ENCODE measurements at regions not wholly inside any gene's neighbourhood (a gene's known extent, or its start where the extent isn't known, plus 50 kb on each side); places are given as distances from the start of the nearest gene placed in this dataset.
"Not testable (repeated sequence)": the region's sequence is repeated elsewhere in the genome, so short reads cannot be mapped to it uniquely, and the experiment has no call there.

- DNase-seq (ENCODE audit: low spot score) = no peak
These were observed 118.6 kb downstream of the DLEU7 start for GRCh38 chr13:50724913-50725312.

GRCh38 chr13:50726164-50726563 is 117.3 kb downstream of the DLEU7 start:
- DNase-seq (ENCODE audit: low spot score) = no peak

- no peak for DNase-seq (ENCODE audit: low spot score)
These were observed 114.3 kb downstream of the DLEU7 start for GRCh38 chr13:50729177-50729576.

GRCh38 chr13:50730496-50731351 is 112.8 kb downstream of the DLEU7 start:
- DNase-seq (ENCODE audit: low spot score) = no peak

- no peak for DNase-seq (ENCODE audit: low spot score)
These were observed 112.1 kb downstream of the DLEU7 start for GRCh38 chr13:50731400-50731799.

- no peak for DNase-seq (ENCODE audit: low spot score)
These were observed 110.8 kb downstream of the DLEU7 start for GRCh38 chr13:50732712-50733111.

- no peak for DNase-seq (ENCODE audit: low spot score)
These were observed 110.1 kb downstream of the DLEU7 start for GRCh38 chr13:50733392-50733791.

GRCh38 chr13:50735071-50735470 is 108.4 kb downstream of the DLEU7 start:
- no peak for DNase-seq (ENCODE audit: low spot score)

- no peak for DNase-seq (ENCODE audit: low spot score)
These were observed 103.3 kb downstream of the DLEU7 start for GRCh38 chr13:50740052-50740741.

- DNase-seq (ENCODE audit: low spot score) = no peak
These were observed 101.1 kb downstream of the DLEU7 start for GRCh38 chr13:50742353-50742752.

- no peak for DNase-seq (ENCODE audit: low spot score)
These were observed 100.5 kb downstream of the DLEU7 start for GRCh38 chr13:50742968-50743367.

GRCh38 chr13:50744116-50744660 is 99.3 kb downstream of the DLEU7 start:
- no peak for DNase-seq (ENCODE audit: low spot score)

GRCh38 chr13:50745542-50746115 is 97.9 kb downstream of the DLEU7 start:
- DNase-seq (ENCODE audit: low spot score) = no peak

- no peak for DNase-seq (ENCODE audit: low spot score)
These were observed 95.6 kb downstream of the DLEU7 start for GRCh38 chr13:50747737-50748350.

- not testable (repeated sequence) for DNase-seq (ENCODE audit: low spot score)
These were observed 90.3 kb downstream of the DLEU7 start for GRCh38 chr13:50753221-50753620.

GRCh38 chr13:50755862-50756685 is 87.4 kb downstream of the DLEU7 start:
- DNase-seq (ENCODE audit: low spot score) = not testable (repeated sequence)

GRCh38 chr13:50757008-50757407 is 86.5 kb downstream of the DLEU7 start:
- DNase-seq (ENCODE audit: low spot score) = no peak

- DNase-seq (ENCODE audit: low spot score) = no peak
These were observed 84.7 kb downstream of the DLEU7 start for GRCh38 chr13:50758796-50759195.

- no peak for DNase-seq (ENCODE audit: low spot score)
These were observed 82.7 kb downstream of the DLEU7 start for GRCh38 chr13:50760751-50761150.

- DNase-seq (ENCODE audit: low spot score) = no peak
These were observed 82.1 kb downstream of the DLEU7 start for GRCh38 chr13:50761406-50761805.

Data from mesenteric fat pad (tissue), 1 donor.